Gastroesophageal sphincter (tissue), 3 donors: ENCODE measurements at regions not wholly inside any gene's neighbourhood (a gene's known extent, or its start where the extent isn't known, plus 50 kb on each side); places are given as distances from the start of the nearest gene placed in this dataset.

Experiments used
- CTCF ChIP-seq, 4 experiments: fragments of 200-600 bp in 2 of 4; fragments of 450-650 bp in 2 of 4; sonication (generic) in 1 of 4; IDR thresholded peaks; one replicate each; pipeline ENCODE4 v1.5.1; 2017 to 2019; ENCODE audit warnings: antibody characterized with exemption in 4 of 4, mild to moderate bottlenecking in 2 of 4, moderate library complexity in 2 of 4
- POLR2A ChIP-seq, 2 donors: fragments of 450-650 bp; IDR thresholded peaks; one replicate each; pipeline ENCODE4 v1.6.1; 2017; ENCODE audit warnings: antibody characterized with exemption in 2 of 2, mild to moderate bottlenecking in 2 of 2, moderate library complexity in 1 of 2
- POLR2AphosphoS5 ChIP-seq: sonication (generic); formaldehyde crosslinking; IDR thresholded peaks from one replicate; pipeline ENCODE4 v1.6.1; 2017; ENCODE audit warnings: antibody characterized with exemption

- TF ChIP-seq POLR2AphosphoS5: no peak
- TF ChIP-seq CTCF (IDR thresholded peaks at IDR 0.05): no peak
- TF ChIP-seq POLR2A (IDR thresholded peaks at IDR 0.05): no peak
Observed at GRCh38 chr9:111178331-111179055, 140.2 kb upstream of the LPAR1 start.
